Upper lobe of left lung (tissue), 6 donors: ENCODE measurements at regions not wholly inside any gene's neighbourhood (a gene's known extent, or its start where the extent isn't known, plus 50 kb on each side); places are given as distances from the start of the nearest gene placed in this dataset.
"Not testable (repeated sequence)": the region's sequence is repeated elsewhere in the genome, so short reads cannot be mapped to it uniquely, and the experiment has no call there.

Experiments used
- ATAC-seq, 2 donors: fragments of 200-7000 bp; cut with Tn5 transposase; one replicate each; pipeline ENCODE4 v1.9.1; 2022; ENCODE audit warnings: mild to moderate bottlenecking in 2 of 2, moderate library complexity in 2 of 2; ENCODE audit not compliant: low FRiP score in 2 of 2
- DNase-seq, 2 donors: peaks; one replicate each; pipeline ENCODE4 v3.0.0-alpha.2; 2019 to 2020
- H3K27ac ChIP-seq, 4 donors: fragments of 200-600 bp; sonication (generic); one replicate each; pipeline ENCODE4 v1.5.1; 2016 to 2019
- H3K27me3 ChIP-seq, 4 donors: fragments of 200-600 bp; sonication (generic); one replicate each; pipeline ENCODE4 v1.5.1; 2017 to 2019
- H3K36me3 ChIP-seq, 4 donors: fragments of 200-600 bp; sonication (generic); one replicate each; pipeline ENCODE4 v1.5.1; 2016 to 2019
- H3K4me1 ChIP-seq, 4 donors: fragments of 200-600 bp; sonication (generic); one replicate each; pipeline ENCODE4 v1.5.1; 2018 to 2019
- H3K4me3 ChIP-seq, 4 donors: fragments of 200-600 bp; sonication (generic); one replicate each; pipeline ENCODE4 v1.5.1; 2017 to 2019; ENCODE audit warnings: mild to moderate bottlenecking in 2 of 4, moderate library complexity in 1 of 4
- H3K9me3 ChIP-seq, 4 donors: fragments of 200-600 bp; sonication (generic); one replicate each; pipeline ENCODE4 v1.5.1; 2018 to 2019
- CTCF ChIP-seq, 6 experiments: fragments of 450-650 bp in 4 of 6; fragments of 200-600 bp in 2 of 6; sonication (generic) in 2 of 6; IDR thresholded peaks; one replicate each; pipeline ENCODE4 v1.5.1; 2016 to 2019; ENCODE audit warnings: antibody characterized with exemption in 6 of 6
- EP300 ChIP-seq, 4 donors: sonication (generic); formaldehyde crosslinking; IDR thresholded peaks; one replicate each; pipeline ENCODE4 v1.5.1; 2017; ENCODE audit warnings: antibody characterized with exemption in 4 of 4, control low read depth in 2 of 4
- POLR2A ChIP-seq, 4 donors: fragments of 450-650 bp; IDR thresholded peaks; one replicate each; pipeline ENCODE4 v1.5.1; 2016 to 2017; ENCODE audit warnings: antibody characterized with exemption in 4 of 4, mild to moderate bottlenecking in 2 of 4
- POLR2AphosphoS5 ChIP-seq, 2 donors: sonication (generic); formaldehyde crosslinking; IDR thresholded peaks; one replicate each; pipeline ENCODE4 v1.5.1; 2017; ENCODE audit warnings: antibody characterized with exemption in 2 of 2
- WGBS, 2 donors: methylation state at CpG; one replicate each; pipeline ENCODE4 v1.1.5; 2017 to 2018; 5-methylcytosine and 5-hydroxymethylcytosine counted together
- donor health status: DM: no; HTN: no; CAD: no; lungs with moderate emphysema.
- donor health status: DM: no; HTN: yes; CAD: no; lungs with severe emphysema.

DNA sequence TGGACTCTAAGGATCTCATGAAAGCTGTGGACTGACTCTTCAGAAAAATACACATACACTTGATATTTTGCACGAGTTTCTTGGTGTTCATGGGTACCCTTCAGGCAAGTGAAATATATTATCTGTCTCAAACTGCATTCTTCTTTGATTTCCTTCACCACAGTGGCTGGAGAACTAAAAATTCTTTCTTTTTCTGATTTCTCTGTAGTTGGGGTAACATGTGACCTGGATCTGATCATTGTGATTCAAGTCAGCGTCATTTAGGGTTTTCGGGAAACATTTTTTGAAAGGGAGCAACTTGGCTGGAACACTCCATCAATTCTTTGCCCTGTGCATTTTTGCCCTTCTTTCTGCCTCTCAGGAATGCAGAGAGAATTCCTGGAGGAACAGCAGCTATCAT, 205.8 kb downstream of the OR2B2 start:
- Histone ChIP-seq H3K4me1 (no peaks in the 10 kb centered on the region), H3K9me3 (no peaks in the 10 kb centered on the region), H3K27me3 (no peaks in the 10 kb centered on the region), H3K4me3 (no peak overlapping the region), H3K36me3 (no peaks in the 10 kb centered on the region), H3K27ac (no peak overlapping the region)
- DNase-seq (no peak), ATAC-seq (no peak)
- TF ChIP-seq EP300 (IDR thresholded peaks at IDR 0.05) (no peak), CTCF (IDR thresholded peaks at IDR 0.05) (no peak), POLR2AphosphoS5 (IDR thresholded peaks at IDR 0.05) (no peak), POLR2A (IDR thresholded peaks at IDR 0.05) (no peak)
- WGBS, 2 donors: 86 to 95% methylated on average over 3 of the region's 3 CpGs

GRCh38 chr6:27700337-27700736, 211.9 kb downstream of the OR2B2 start:
- H3K36me3 ChIP-seq: no peaks in the 10 kb centered on the region
- no peak overlapping the region for H3K27ac ChIP-seq
- TF ChIP-seq POLR2AphosphoS5 (IDR thresholded peaks at IDR 0.05): no peak
- no peak for TF ChIP-seq EP300 (IDR thresholded peaks at IDR 0.05)
- TF ChIP-seq POLR2A (IDR thresholded peaks at IDR 0.05): no peak
- no peak for TF ChIP-seq CTCF (IDR thresholded peaks at IDR 0.05)
- no peak overlapping the region for H3K4me3 ChIP-seq
- DNase-seq: no peak
- no peaks in the 10 kb centered on the region for H3K27me3 ChIP-seq
- WGBS, 2 donors: 70 to 76% methylated on average over 6 of the region's 6 CpGs
- no peak for ATAC-seq
- H3K4me1 ChIP-seq: no peaks in the 10 kb centered on the region
- H3K9me3 ChIP-seq: no peaks in the 10 kb centered on the region

- Histone ChIP-seq H3K27me3 (no peaks in the 10 kb centered on the region), H3K9me3 (no peaks in the 10 kb centered on the region), H3K27ac (no peak overlapping the region), H3K4me3 (peak overlapping the region in 3 of 4 donors; percentile 46 to 60 (median 56)), H3K4me1 (peaks cover 0 to 13% (median 4%) of the 10 kb centered on the region in 4 donors), H3K36me3 (no peaks in the 10 kb centered on the region)
- TF ChIP-seq POLR2AphosphoS5 (IDR thresholded peaks at IDR 0.05): no peak
- TF ChIP-seq POLR2A (IDR thresholded peaks at IDR 0.05): no peak
- WGBS, 2 donors: 40 to 43% methylated on average over 7 of the region's 7 CpGs
- no peak for DNase-seq
- ATAC-seq: no peak
Observed at GRCh38 chr6:27694547-27694874, 217.7 kb downstream of the OR2B2 start.

GRCh38 chr6:27693766-27694546, 218.2 kb downstream of the OR2B2 start:
- no peaks in the 10 kb centered on the region for H3K27me3 ChIP-seq
- TF ChIP-seq POLR2A (IDR thresholded peaks at IDR 0.05) (no peak), CTCF (IDR thresholded peaks at IDR 0.05) (no peak), EP300 (IDR thresholded peaks at IDR 0.05) (no peak), POLR2AphosphoS5 (IDR thresholded peaks at IDR 0.05) (no peak)
- ATAC-seq (peak; percentile 30 to 43), DNase-seq (peak in 1 of 2 donors; percentile 31)
- peak overlapping the region; percentile 19 to 60 (median 51) for H3K4me3 ChIP-seq
- peaks cover 0 to 13% (median 4%) of the 10 kb centered on the region in 4 donors for H3K4me1 ChIP-seq
- WGBS, 2 donors: 2 to 3% methylated on average over 31 to 34 of the region's 34 CpGs
- H3K9me3 ChIP-seq: no peaks in the 10 kb centered on the region
- no peak overlapping the region for H3K27ac ChIP-seq
- H3K36me3 ChIP-seq: no peaks in the 10 kb centered on the region

DNA sequence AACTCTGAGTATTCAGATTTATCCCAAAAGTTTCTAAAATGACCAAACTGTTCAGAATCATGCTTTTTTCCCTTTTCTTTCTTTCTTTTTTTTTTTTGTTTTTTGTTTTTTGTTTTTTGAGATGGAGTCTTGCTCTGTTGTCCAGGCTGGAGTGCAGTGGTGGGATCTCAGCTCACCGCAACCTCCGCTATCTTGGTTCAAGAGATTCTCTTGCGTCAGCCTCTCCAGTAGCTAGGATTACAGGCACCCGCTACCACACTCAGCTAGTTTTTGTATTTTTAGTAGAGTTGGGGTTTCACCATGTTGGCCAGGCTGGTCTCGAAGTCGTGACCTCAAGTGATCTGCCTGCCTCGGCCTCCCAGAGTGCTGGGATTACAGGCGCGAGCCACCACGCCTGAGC, 219.2 kb upstream of the ZNF184 start:
- not testable (repeated sequence) for H3K9me3 ChIP-seq, DNase-seq, H3K27ac ChIP-seq, H3K4me3 ChIP-seq, H3K36me3 ChIP-seq, ATAC-seq, H3K27me3 ChIP-seq
- H3K4me1 ChIP-seq: peaks cover 0 to 22% (median 8%) of the 10 kb centered on the region in 4 donors
- 94 to 95% methylated on average over 10 of the region's 10 CpGs for WGBS, 2 donors
